ENCODE measurements at regions not wholly inside any gene's neighbourhood (a gene's known extent, or its start where the extent isn't known, plus 50 kb on each side); places are given as distances from the start of the nearest gene placed in this dataset.
"Not testable (repeated sequence)": the region's sequence is repeated elsewhere in the genome, so short reads cannot be mapped to it uniquely, and the experiment has no call there.

- TF ChIP-seq POLR2A (IDR thresholded peaks at IDR 0.05; ENCODE audit: low read depth, low read length) = no peak
- DNase-seq (ENCODE audit: insufficient read length, low spot score) (no peak), FAIRE-seq (peak; percentile 48)
These were observed 163.2 kb downstream of the DKK1 start for GRCh38 chr10:52477305-52477704.

DNA sequence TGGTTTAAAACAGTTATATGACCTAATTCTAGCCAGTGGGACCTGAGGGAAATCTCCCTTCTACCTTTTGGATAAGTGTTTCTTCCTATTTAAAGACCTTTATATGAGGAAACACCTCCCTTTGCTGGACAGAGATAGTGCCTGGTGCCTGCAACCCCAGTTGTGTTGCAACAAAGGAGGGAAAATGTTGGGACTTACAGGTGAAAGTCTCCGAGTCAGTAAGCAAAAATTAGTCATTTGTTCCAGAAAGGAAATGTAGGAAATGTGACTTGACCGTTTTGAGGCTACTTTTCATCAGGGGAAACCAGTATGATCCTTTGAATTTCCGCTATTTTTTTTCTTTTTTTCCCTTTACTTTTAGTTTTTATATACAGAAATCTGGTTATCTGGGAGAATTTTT, 165.5 kb downstream of the DKK1 start:
- FAIRE-seq (peak; percentile 6), DNase-seq (ENCODE audit: insufficient read length, low spot score) (no peak)
- no peak for TF ChIP-seq POLR2A (IDR thresholded peaks at IDR 0.05; ENCODE audit: low read depth, low read length)

GRCh38 chr10:52481986-52482555, 168.0 kb downstream of the DKK1 start:
- DNase-seq (ENCODE audit: insufficient read length, low spot score) = no peak
- TF ChIP-seq POLR2A (IDR thresholded peaks at IDR 0.05; ENCODE audit: low read depth, low read length) = no peak
- peak; percentile 6 for FAIRE-seq

DNA sequence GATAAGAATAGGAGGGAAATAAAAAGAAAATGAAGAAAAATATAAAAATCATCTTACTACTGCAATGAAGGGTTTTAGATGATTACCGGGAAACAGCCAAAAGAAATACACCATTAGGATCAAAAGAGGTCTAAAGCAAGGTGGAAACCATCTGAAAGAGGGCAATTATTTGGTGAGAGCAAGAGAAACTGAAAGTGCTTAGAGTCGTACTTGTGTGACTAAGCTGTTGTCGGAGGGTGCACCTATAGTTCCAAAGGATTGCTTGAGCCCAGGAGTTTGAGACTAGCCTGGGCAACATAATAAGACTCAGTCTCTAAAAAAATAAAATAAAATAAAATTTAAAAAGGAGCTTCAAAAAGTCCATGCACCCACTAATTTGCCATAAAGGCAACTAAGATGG, 169.5 kb downstream of the DKK1 start:
- FAIRE-seq = peak; percentile 87
- no peak for TF ChIP-seq POLR2A (IDR thresholded peaks at IDR 0.05; ENCODE audit: low read depth, low read length)

DNA sequence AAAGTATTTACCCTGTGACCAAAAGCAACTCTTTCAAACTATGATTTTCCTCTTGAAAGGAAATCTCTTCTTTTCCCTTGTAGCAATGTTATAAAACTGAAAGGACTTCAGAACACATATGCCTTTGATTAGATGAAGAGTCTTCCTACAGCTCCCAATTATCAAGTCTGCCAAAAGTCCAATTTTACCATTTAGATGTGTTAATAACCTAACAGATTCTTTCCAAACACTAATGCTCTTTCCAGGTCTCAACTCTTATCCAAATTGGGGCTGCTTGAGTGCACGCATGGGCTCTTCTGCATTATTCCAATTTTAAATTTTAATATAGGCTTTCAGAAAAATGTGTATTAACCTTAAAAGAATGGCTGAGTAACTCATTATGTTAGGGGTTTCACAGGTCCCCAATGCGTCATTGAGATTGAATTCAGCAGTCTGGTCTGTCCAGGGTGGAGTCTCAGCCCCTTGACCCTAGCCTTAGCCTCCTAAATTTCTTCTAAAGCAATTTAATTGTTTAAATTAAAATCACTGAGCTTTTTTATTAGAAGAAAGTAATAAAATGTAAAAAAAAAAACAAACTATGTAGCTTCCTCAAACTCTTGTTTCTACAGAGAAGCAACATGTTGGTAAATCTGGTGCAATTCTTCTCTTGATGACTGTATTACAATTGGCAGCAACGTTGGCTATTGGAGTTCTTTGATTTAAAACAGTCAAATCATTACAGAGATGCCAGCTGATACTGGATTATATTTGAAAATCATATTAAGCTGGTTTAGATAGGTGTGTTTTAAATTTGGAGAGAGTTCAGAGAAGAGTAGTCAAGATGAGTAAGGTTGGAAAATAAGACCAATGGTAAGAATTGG, 170.4 kb downstream of the DKK1 start:
- DNase-seq (ENCODE audit: insufficient read length, low spot score) (no peak), FAIRE-seq (peak; percentile 66)
- TF ChIP-seq POLR2A (IDR thresholded peaks at IDR 0.05; ENCODE audit: low read depth, low read length) = no peak

More for the DNA sequence above, 169.5 kb downstream of the DKK1 start:
- DNase-seq (ENCODE audit: insufficient read length, low spot score) = no peak

DNA sequence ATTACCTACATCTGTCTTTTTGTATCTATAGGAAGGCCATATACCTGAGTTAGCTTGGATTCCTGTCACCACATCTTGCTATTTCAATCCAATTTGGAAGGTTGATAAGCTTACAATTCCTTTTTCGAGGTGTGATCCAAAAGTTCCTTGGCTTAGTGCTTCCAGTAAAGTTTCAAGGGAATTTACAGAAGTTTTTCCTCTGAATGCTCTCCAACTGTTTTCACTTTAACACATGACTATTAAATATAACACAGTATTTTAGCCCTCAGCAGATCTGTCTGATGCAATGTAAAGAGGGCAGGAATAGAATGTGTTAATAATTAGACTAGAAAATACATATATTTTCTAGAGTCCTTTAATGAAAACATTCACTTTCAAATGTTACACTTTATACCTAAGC, 171.4 kb downstream of the DKK1 start:
- TF ChIP-seq POLR2A (IDR thresholded peaks at IDR 0.05; ENCODE audit: low read depth, low read length) = no peak
- DNase-seq (ENCODE audit: insufficient read length, low spot score) = no peak
- FAIRE-seq = peak; percentile 33

- DNase-seq (ENCODE audit: insufficient read length, low spot score) = peak; percentile 30
- TF ChIP-seq POLR2A (IDR thresholded peaks at IDR 0.05; ENCODE audit: low read depth, low read length) = no peak
- peak; percentile 97 for FAIRE-seq
These were observed 172.9 kb downstream of the DKK1 start for GRCh38 chr10:52486840-52487611.

DNA sequence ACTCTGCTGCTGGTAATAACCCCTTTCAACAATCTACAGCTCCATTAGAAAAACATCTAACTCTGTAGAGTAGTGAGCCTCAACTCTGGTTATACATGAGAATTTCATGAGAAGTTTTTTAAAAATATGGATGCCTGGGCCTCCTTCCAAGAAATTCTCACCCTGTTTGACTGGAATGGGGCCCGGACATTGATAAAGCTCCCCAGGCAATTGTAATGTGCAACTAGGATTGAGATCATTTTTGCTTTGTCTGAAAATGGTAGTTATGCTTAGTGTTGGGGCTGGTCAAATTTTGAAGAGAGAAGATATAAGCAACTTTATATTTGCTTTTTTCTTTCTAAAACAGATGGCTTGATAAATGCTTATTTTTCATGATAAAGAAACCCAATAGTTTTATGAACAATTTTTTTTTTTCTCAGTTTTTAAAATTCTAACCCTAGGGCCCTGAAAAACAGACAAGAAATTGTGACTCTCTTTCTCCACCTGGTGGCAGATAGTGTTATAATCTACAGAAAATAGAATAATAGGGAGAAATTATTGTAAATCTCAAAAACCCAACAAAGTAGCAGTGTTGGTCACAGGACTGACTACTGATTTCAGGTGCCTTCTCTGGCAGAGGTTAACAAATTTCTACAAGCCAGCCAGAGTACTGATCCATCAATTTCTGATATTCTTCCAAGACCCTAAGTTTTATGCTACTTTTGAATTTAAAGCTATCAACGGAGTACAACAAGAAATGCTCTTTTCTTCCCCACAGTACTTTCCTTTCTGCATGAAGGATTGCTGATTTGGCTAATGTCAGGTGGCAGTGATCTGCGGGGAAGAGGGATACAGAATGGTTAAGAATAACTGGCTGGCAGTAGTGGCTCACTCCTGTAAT, 174.8 kb downstream of the DKK1 start:
- TF ChIP-seq POLR2A (IDR thresholded peaks at IDR 0.05; ENCODE audit: low read depth, low read length) = no peak
- DNase-seq (ENCODE audit: insufficient read length, low spot score) (no peak), FAIRE-seq (peak; percentile 11)

DNA sequence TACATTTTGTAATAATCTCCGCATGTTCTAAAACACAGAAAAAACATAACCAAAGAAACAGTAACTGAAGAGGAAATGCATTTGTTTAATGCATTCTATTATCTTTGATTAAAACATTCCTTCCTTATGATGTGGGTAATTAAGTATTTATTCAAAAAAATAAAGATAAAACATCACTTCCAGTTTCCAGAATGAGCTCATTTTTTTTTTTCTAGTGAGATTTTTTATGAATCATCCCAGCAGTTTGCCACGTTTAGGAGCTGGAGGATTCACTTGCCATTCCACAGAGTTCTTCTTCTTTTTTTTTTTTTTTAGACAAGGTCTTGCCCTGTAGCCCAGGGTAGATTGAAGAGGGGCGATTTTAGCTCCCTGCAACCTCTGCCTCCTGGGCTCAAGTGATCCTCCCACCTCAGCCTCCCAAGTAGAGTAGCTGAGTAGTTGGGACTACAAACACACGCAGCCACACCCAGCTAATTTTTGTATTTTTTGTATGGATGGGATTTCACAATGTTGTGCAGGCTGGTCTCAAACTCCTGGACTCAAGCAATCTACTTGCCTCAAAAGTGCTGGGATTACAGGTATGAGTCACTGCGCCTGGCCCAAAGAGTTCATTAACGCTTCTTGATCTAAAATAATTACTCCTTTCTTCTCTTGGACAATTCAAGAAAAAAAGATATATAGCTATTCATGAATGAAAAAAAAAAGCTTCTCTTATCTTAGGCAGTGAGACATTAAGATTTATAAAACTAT, 177.3 kb downstream of the DKK1 start:
- no peak for DNase-seq (ENCODE audit: insufficient read length, low spot score)
- TF ChIP-seq POLR2A (IDR thresholded peaks at IDR 0.05; ENCODE audit: low read depth, low read length) = no peak
- peak; percentile 53 for FAIRE-seq

GRCh38 chr10:52499281-52499680, 185.2 kb downstream of the DKK1 start:
- FAIRE-seq (no peak), DNase-seq (ENCODE audit: insufficient read length, low spot score) (no peak)
- TF ChIP-seq POLR2A (IDR thresholded peaks at IDR 0.05; ENCODE audit: low read depth, low read length) = no peak

DNA sequence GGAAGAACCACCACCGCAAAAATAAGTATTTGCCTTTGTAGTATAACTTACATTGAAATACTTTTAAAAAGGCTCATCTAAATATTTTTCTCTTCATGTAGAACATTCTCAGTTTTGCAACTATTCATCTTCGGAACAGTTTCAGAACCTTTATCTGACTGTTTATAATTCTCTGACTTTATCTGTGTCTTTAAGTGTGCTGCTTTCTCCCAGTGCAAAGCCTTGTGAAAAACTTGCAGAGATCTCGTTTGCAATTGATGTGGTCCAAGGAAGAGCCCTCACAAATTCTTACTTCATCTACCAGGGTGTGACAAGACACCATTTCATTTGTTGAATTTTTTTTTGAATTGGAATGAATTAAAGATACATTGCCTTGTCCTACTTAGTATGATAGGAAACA, 186.4 kb downstream of the DKK1 start:
- no peak for TF ChIP-seq POLR2A (IDR thresholded peaks at IDR 0.05; ENCODE audit: low read depth, low read length)
- DNase-seq (ENCODE audit: insufficient read length, low spot score) (no peak), FAIRE-seq (no peak)

- no peak for FAIRE-seq
- no peak for TF ChIP-seq POLR2A (IDR thresholded peaks at IDR 0.05; ENCODE audit: low read depth, low read length)
- DNase-seq (ENCODE audit: insufficient read length, low spot score) = no peak
These were observed 188.2 kb downstream of the DKK1 start for GRCh38 chr10:52502237-52502636.

GRCh38 chr10:52505341-52505740, 191.3 kb downstream of the DKK1 start:
- DNase-seq (ENCODE audit: insufficient read length, low spot score); FAIRE-seq: not testable (repeated sequence)

Measured in H54 (cell line).